ENCODE measurements at regions not wholly inside any gene's neighbourhood (a gene's known extent, or its start where the extent isn't known, plus 50 kb on each side); places are given as distances from the start of the nearest gene placed in this dataset.

DNA sequence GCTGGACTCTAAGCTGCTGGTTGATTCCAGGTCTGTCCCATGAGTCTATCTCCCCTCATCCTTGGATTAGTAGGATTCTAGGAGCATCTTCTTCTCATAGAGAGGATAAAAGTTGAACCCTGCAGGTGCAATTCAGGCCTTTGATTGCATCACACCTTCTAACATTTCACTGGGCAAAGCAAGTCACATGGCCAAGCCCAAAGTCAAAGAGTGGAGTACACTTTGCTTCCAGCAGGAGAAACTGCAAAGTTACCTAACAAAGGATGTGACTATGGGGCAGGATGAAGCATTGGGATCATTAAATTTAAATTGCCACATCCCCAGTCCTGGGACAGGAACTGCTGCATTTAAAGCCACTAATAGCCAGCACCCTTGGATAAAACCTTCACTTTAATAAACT is 51.0 kb upstream of the EGFLAM start:
- peak; percentile 1 for DNase-seq (ENCODE audit: low read depth)

GRCh38 chr5:38202741-38203140 is 55.6 kb upstream of the EGFLAM start:
- no peak for DNase-seq (ENCODE audit: low read depth)

- no peak for DNase-seq (ENCODE audit: low read depth)
Measured at GRCh38 chr5:38200872-38201557, 57.3 kb upstream of the EGFLAM start.

DNA sequence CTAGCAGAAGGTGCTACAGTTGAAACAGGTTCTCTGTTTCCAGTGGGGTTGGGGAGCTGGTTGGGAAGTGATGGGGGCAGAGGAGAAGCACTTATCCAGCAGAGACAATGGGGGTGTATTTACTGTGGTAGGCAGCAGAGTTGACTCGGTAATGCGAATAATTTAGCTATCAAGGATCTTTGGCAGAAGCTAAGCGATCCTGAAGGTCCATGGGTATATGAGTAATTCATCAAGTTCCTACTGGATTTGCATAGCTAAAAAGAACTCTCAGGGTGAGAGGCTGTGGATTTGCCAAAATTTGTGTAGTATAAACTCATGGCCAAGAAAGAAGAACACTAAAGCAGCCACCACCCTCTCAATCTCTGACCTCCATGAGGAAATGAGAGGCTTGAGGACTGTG is 61.2 kb upstream of the EGFLAM start:
- no peak for DNase-seq (ENCODE audit: low read depth)

- DNase-seq (ENCODE audit: low read depth): peak; percentile 36
Measured at GRCh38 chr5:38193015-38193581, 65.3 kb upstream of the EGFLAM start.

GRCh38 chr5:38191693-38192092 is 66.7 kb upstream of the EGFLAM start:
- DNase-seq (ENCODE audit: low read depth): no peak

DNA sequence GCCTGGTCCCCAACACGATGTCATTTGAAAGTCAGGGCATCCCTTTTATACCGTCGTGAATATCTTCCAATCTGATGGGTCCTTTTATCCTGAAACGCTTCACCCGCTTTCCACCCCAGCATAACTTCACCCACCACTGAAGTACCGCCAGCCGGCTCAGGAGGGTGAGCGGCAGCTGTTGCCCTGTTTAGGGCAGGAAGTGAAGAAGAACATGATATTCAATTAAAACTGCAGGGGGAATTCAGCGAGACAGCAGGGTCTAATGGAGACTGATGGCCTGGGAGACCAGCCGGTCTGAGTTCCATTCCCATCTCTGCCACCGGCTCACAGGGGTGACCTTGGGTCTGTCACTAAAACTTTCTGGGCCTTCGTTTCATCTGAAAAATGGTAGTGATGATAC is 68.2 kb upstream of the EGFLAM start:
- DNase-seq (ENCODE audit: low read depth): no peak

- DNase-seq (ENCODE audit: low read depth): no peak
Measured at GRCh38 chr5:38189081-38189504, 69.3 kb upstream of the EGFLAM start.

DNA sequence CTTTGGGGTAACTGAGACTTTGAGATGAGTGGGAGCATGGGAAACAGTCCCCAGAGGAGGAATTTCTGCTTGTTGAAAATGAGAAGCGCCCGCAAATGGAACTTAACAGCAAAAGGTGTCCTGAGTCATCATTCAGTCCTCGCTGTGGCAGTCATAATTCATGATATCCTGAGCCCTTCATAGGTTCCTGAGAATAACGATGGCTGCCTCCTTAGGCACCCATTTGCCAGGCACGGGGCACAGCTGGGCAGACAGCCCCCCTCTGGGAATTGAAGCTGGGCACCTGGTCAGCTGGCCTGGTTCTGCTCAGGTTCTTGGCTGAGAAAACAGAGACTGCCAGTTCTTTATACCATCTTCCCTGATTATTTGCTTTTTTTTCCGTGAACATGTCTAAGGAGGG is 69.8 kb upstream of the EGFLAM start:
- DNase-seq (ENCODE audit: low read depth): no peak

GRCh38 chr5:38187532-38187931 is 70.8 kb upstream of the EGFLAM start:
- no peak for DNase-seq (ENCODE audit: low read depth)

DNA sequence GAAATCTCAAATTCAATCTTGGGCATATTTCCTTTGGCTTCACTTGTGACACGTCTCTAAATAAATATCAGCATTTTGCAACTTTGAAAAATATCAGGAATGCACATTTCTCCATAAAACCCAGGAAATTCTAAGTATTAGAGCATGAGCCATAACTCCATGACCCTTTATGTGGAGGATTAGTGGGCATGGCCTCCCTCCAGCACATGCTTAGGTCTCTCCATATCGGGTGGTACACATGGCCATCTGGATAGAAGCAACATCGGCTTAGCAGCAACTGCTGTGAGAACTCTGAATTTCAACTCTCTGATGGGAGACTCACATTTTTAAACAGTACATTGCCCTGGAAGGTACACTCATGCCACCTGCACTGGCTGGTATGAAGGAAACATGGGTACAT is 73.7 kb upstream of the EGFLAM start:
- DNase-seq (ENCODE audit: low read depth): no peak

- no peak for DNase-seq (ENCODE audit: low read depth)
Measured at GRCh38 chr5:38182991-38183390, 75.4 kb upstream of the EGFLAM start.

DNA sequence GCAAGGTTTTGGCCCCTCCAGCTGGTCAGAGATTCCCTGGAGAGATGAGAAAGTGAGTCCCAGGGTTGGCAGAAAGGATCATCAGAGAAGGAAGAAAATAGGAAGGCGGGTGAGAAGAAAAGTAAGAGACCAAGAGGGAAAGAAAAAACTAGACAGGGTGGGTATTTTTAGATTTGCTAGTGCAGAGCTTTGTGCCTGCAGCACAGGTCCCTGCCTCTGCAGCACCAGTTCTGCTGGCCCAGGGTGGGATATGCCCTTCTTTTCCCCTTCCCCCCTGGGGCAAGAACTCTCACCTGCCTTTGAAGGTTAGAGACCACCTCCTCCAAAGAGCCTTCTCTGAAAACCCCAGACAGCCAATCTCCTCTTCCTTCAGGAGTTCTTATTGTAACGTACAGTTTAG is 90.3 kb upstream of the EGFLAM start:
- DNase-seq (ENCODE audit: low read depth): no peak

DNA sequence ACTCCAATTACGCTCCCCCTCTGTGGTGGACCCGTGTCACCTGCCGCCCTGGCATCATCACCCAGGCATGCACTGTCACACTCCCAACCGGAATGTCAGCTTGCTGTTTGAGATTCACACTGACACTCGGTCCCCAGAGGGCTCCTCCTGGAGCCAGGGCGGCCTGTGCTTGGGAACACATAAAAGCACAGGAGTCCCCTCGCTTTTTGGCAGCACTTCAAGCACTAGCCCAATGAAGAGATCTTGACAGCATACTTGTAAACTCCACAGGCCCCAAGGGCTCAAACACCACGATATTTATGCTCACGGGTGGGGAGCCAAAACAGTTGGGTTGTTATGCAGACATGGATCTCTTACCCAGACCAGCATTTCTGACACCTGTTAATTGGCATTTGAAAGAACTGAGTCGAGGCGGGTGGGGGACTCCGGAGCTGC is 90.8 kb upstream of the EGFLAM start:
- no peak for DNase-seq (ENCODE audit: low read depth)

DNA sequence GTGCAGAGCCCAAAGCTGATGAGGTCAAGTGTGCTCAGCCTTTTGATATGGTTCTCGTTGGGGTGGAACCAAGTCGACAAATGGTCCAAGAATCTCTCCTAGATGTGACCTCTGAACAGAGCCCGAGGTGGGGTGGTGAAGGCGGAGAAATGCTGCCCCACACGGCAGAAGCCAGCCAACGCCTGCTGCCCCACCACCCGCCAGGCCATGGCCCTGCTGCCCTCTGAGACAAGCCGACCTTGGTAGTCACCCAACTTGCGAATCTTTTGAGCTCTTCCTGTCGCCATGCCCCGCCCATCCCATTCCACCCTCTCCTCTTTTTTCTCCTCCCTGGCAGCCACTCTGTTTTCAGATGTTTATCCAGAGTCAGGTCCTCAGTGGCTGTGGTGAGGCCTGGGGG is 91.5 kb upstream of the EGFLAM start:
- DNase-seq (ENCODE audit: low read depth): no peak

GRCh38 chr5:38165435-38165834 is 92.9 kb upstream of the EGFLAM start:
- DNase-seq (ENCODE audit: low read depth): no peak

- DNase-seq (ENCODE audit: low read depth): no peak
Measured at GRCh38 chr5:38164776-38165399, 93.5 kb upstream of the EGFLAM start.

- DNase-seq (ENCODE audit: low read depth): no peak
Measured at GRCh38 chr5:38163636-38164237, 94.6 kb upstream of the EGFLAM start.

GRCh38 chr5:38162625-38163024 is 95.7 kb upstream of the EGFLAM start:
- DNase-seq (ENCODE audit: low read depth): no peak

DNA sequence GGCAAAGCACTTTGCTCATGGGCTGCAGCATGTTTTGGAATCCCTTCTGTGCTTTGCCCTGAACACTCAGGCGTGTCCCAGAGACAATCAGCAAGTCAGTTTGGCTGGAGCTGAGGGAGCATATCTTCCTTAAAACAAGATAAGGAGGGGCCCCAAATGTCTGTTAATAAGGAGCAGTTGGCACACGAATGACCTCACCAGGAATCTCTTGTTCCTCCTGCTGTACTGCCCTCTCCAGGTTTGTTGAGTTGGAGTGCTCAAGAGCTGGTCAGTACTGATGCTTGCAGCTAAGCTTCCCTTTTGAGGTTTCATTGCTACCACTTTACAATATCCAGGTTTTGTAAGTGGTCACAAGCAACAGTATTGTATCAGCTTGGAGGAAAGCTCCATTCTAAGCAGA is 101.3 kb upstream of the EGFLAM start:
- DNase-seq (ENCODE audit: low read depth): no peak

DNA sequence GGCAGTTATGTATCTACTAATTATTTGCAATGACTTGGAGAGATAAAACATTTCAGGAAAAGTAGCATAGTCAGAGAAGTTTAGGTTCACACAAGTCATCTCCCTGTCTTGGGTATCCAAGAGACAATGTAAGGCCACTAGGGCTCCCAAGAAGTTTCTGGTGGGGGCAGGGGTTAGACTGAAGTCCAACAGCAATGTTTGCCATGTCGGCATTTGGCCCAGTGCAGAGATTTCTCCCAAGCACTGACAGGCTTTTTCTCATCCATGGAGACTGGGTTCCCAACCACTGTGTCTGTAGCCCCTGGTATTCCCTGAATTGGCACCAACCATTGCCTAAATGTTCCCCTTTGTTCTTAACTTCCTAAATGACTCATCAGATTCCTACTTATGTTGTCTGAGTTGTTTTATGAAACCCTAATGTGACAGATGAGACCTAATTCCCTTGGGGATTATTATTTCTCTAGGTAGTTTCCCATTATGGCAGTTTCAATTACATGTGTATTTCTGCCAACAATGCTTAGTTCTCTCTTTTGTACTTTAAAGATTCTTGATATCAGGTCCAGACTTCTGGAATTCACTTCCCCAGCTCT is 103.6 kb upstream of the EGFLAM start:
- DNase-seq (ENCODE audit: low read depth): no peak

DNA sequence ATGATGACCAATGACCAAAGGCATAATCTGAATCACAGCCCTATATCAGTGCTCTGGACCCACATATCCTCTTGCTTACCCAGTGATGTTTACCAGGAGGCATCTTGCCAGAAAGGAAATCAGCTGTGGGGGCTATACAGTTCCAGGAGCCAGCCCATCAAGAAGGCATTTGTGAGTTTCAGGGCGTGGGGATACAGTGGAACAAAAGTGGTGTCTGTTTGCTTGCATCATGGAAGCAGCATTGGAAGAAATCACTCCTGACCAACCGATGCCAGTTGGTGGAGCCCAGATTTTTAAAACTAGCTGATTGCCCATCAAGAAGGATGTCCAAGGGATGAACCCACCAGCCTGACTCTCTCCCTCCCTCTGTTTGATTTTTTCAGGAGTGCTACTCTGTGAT is 106.5 kb upstream of the EGFLAM start:
- DNase-seq (ENCODE audit: low read depth): no peak

- DNase-seq (ENCODE audit: low read depth): no peak
Measured at GRCh38 chr5:38149815-38150195, 108.6 kb upstream of the EGFLAM start.
